NT2/D1 (cell line): ENCODE measurements at regions not wholly inside any gene's neighbourhood (a gene's known extent, or its start where the extent isn't known, plus 50 kb on each side); places are given as distances from the start of the nearest gene placed in this dataset.

Source experiments
- SUZ12 ChIP-seq: IDR thresholded peaks from 2 replicates; pipeline ENCODE4 v1.6.1; 2011; ENCODE audit not compliant: insufficient read length, insufficient read depth; ENCODE audit errors: extremely low read depth
- YY1 ChIP-seq: IDR thresholded peaks from 2 replicates; pipeline ENCODE4 v1.6.1; 2011; ENCODE audit not compliant: insufficient read length, insufficient read depth
- ZNF274 ChIP-seq: IDR thresholded peaks from 2 replicates; pipeline ENCODE4 v1.6.1; 2011; ENCODE audit warnings: mild to moderate bottlenecking, low read depth, low read length

DNA sequence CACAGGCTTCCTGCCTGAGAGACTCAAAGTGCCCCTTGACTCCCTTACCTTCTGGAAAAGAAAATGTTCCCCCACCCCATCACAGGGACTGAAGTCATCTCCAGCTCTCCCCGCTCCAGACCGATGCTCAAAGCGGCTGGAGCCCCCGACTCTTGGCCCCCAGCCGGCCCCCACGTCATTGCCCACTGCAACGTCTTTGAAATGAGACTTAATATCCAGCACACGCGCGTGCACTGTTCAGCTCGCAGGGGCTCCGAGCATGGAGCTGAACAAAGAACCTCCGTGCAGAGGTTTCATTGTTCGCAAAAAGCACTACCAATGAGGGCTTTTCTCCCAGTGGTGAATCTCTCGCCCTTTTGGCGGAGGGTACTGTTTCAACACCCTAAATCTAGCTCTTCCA, 313.4 kb upstream of the SORL1-AS1 start:
- TF ChIP-seq YY1 (no peak), SUZ12 (no peak), ZNF274 (no peak)
